ENCODE measurements at regions not wholly inside any gene's neighbourhood (a gene's known extent, or its start where the extent isn't known, plus 50 kb on each side); places are given as distances from the start of the nearest gene placed in this dataset.
A peak's percentile ranks its signal among the peaks of the same experiment; 100 is the strongest.

DNA sequence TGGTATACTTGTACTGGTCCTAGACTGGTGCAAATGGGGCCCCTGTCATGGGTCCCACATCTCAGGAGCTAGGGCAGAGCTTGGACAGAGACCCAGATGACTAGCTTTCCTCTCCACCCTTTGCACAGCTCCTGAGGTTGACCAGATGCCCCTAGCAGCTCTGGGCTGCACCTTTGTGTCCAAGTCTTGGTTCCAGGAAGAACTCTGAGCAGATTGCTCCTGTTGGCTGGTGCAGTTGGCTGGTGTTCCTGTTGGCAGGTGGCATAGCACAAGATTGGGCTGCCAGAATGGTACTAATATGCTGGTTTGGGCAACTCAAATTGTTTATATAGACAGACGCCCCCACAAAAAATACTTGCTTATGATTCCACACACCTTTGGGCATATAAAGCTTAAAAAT lies 89.4 kb upstream of the EZR start:
- ChIA-PET CTCF (no interaction called here), POLR2A (no interaction called here)
- BruUV-seq (replicated peaks): no TSS peak
- Histone ChIP-seq H3K36me3 (ENCODE audit: control insufficient read depth, insufficient read depth, low read length) (no peaks in the 10 kb centered on the region), H3K27me3 (replicated peaks; ENCODE audit: control insufficient read depth, insufficient read depth, low read length) (no peaks in the 10 kb centered on the region), H3K4me3 (ENCODE audit: low read depth, low read length) (no peak overlapping the region), H3K9me3 (peaks cover 16% of the 10 kb centered on the region), H3K4me1 (peaks cover 23% of the 10 kb centered on the region)
- H3K4me1 Mint-ChIP-seq (ENCODE audit: low read depth, unreplicated experiment): peaks cover 10% of the 10 kb centered on the region
- DNase-seq: no peak
- H3K4me3 Mint-ChIP-seq (ENCODE audit: unreplicated experiment): no peak overlapping the region
- intact Hi-C loops (cut with micrococcal nuclease; ENCODE audit: unreplicated experiment): no loop called here
- peaks cover 5% of the 10 kb centered on the region for H3K36me3 Mint-ChIP-seq (ENCODE audit: insufficient read depth, unreplicated experiment)
- no peaks in the 10 kb centered on the region for H3K27me3 Mint-ChIP-seq (ENCODE audit: insufficient read depth, unreplicated experiment)
- TF ChIP-seq, protein P1, sequence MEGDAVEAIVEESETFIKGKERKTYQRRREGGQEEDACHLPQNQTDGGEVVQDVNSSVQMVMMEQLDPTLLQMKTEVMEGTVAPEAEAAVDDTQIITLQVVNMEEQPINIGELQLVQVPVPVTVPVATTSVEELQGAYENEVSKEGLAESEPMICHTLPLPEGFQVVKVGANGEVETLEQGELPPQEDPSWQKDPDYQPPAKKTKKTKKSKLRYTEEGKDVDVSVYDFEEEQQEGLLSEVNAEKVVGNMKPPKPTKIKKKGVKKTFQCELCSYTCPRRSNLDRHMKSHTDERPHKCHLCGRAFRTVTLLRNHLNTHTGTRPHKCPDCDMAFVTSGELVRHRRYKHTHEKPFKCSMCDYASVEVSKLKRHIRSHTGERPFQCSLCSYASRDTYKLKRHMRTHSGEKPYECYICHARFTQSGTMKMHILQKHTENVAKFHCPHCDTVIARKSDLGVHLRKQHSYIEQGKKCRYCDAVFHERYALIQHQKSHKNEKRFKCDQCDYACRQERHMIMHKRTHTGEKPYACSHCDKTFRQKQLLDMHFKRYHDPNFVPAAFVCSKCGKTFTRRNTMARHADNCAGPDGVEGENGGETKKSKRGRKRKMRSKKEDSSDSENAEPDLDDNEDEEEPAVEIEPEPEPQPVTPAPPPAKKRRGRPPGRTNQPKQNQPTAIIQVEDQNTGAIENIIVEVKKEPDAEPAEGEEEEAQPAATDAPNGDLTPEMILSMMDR (IDR thresholded peaks at IDR 0.05; ENCODE audit: insufficient read depth in 1 of 2, low read depth in 1 of 2, low read length in 1 of 2, severe bottlenecking in 1 of 2, unreplicated experiment in 1 of 2): no peak
- peak overlapping the region; percentile 34 for H3K27ac Mint-ChIP-seq (ENCODE audit: unreplicated experiment)
- H3K9me3 Mint-ChIP-seq (ENCODE audit: unreplicated experiment): peaks cover 31% of the 10 kb centered on the region

DNA sequence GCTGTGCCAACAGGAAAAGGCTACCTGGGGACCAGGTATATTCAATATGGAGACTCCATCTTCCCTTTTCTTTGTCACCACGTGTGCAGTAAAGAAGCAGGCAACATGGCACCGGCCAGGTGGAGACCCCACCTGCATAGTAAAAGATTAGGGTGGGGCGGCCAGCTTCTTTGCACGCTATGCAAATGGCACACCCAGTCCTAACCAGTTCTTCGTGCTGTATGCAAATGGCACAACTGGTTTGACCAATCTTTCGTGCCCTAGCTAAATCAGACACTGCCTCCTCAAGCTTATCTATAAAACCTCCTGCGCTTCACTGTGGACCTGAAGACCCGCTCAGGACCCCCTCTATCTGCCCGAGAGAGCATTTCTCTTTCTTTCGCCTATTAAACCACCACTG lies 88.8 kb upstream of the EZR start:
- H3K36me3 Mint-ChIP-seq (ENCODE audit: insufficient read depth, unreplicated experiment): peaks cover 5% of the 10 kb centered on the region
- Histone ChIP-seq H3K4me1 (peaks cover 23% of the 10 kb centered on the region), H3K36me3 (ENCODE audit: control insufficient read depth, insufficient read depth, low read length) (no peaks in the 10 kb centered on the region), H3K9me3 (peaks cover 16% of the 10 kb centered on the region), H3K27me3 (replicated peaks; ENCODE audit: control insufficient read depth, insufficient read depth, low read length) (no peaks in the 10 kb centered on the region), H3K4me3 (ENCODE audit: low read depth, low read length) (no peak overlapping the region)
- ChIA-PET POLR2A (interaction anchor here (0.6 kb wide), 1 partner anchor 88 kb away, joined by 8 read pairs; the partner anchor contains the start of gene EZR), CTCF (no interaction called here)
- no peak for DNase-seq
- BruUV-seq (replicated peaks): no TSS peak
- intact Hi-C loops (cut with micrococcal nuclease; ENCODE audit: unreplicated experiment): no loop called here
- H3K27me3 Mint-ChIP-seq (ENCODE audit: insufficient read depth, unreplicated experiment): no peaks in the 10 kb centered on the region
- H3K9me3 Mint-ChIP-seq (ENCODE audit: unreplicated experiment): peaks cover 31% of the 10 kb centered on the region
- TF ChIP-seq, protein P1 (IDR thresholded peaks at IDR 0.05; ENCODE audit: insufficient read depth in 1 of 2, low read depth in 1 of 2, low read length in 1 of 2, severe bottlenecking in 1 of 2, unreplicated experiment in 1 of 2): no peak
- H3K4me1 Mint-ChIP-seq (ENCODE audit: low read depth, unreplicated experiment): peaks cover 10% of the 10 kb centered on the region
- H3K27ac Mint-ChIP-seq (ENCODE audit: unreplicated experiment): peak overlapping the region; percentile 34
- H3K4me3 Mint-ChIP-seq (ENCODE audit: unreplicated experiment): no peak overlapping the region

DNA sequence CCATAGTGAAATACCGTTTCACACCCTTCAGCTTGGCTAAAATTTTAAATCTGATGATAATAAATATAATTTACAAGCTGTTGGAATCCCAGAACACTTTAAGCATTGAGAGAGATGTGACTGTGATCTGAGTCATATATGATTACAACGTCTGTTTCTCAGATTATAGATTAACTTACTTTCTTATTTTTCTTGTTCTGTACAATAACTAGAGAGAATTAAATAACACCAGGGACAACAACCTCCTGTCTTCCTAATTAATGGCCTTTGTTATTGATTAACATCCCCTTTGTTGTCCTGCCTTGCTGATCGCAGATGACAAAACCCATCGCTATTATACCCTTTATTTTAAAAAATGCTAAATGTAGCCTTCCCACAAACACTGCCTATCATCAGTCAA lies 87.8 kb upstream of the EZR start:
- H3K36me3 ChIP-seq (ENCODE audit: control insufficient read depth, insufficient read depth, low read length): no peaks in the 10 kb centered on the region
- Mint-ChIP-seq H3K27me3 (ENCODE audit: insufficient read depth, unreplicated experiment) (no peaks in the 10 kb centered on the region), H3K4me3 (ENCODE audit: unreplicated experiment) (no peak overlapping the region), H3K4me1 (ENCODE audit: low read depth, unreplicated experiment) (peaks cover under 1% of the 10 kb centered on the region), H3K36me3 (ENCODE audit: insufficient read depth, unreplicated experiment) (peaks cover 5% of the 10 kb centered on the region), H3K27ac (ENCODE audit: unreplicated experiment) (no peak overlapping the region), H3K9me3 (ENCODE audit: unreplicated experiment) (peaks cover 31% of the 10 kb centered on the region)
- TF ChIP-seq, protein P1 (IDR thresholded peaks at IDR 0.05; ENCODE audit: insufficient read depth in 1 of 2, low read depth in 1 of 2, low read length in 1 of 2, severe bottlenecking in 1 of 2, unreplicated experiment in 1 of 2): no peak
- H3K9me3 ChIP-seq: peaks cover 16% of the 10 kb centered on the region
- no peaks in the 10 kb centered on the region for H3K27me3 ChIP-seq (replicated peaks; ENCODE audit: control insufficient read depth, insufficient read depth, low read length)
- H3K4me1 ChIP-seq: peaks cover 23% of the 10 kb centered on the region
- no TSS peak for BruUV-seq (replicated peaks)
- intact Hi-C loops (cut with micrococcal nuclease; ENCODE audit: unreplicated experiment): no loop called here
- DNase-seq: no peak
- ChIA-PET POLR2A (no interaction called here), CTCF (no interaction called here)
- H3K4me3 ChIP-seq (ENCODE audit: low read depth, low read length): no peak overlapping the region

Data from Caco-2 (cell line).